A673 (cell line): ENCODE measurements at regions not wholly inside any gene's neighbourhood (a gene's known extent, or its start where the extent isn't known, plus 50 kb on each side); places are given as distances from the start of the nearest gene placed in this dataset.

Source experiments
- EZH2 ChIP-seq: fragments of 200-600 bp; sonication (generic); IDR thresholded peaks from 2 replicates; pipeline ENCODE4 v1.6.1; 2017; ENCODE audit warnings: borderline replicate concordance, low read depth, mild to moderate bottlenecking, mixed read lengths, antibody characterized with exemption, low read length; ENCODE audit not compliant: poor library complexity, severe bottlenecking
- TF ChIP-seq, protein P1 (sequence below): fragments of 300-800, 200-600 bp; sonication (generic); conservative IDR thresholded peaks from 2 replicates; pipeline ENCODE4 v1.5.1; 2017; ENCODE audit warnings: low read depth, mild to moderate bottlenecking, antibody characterized with exemption, low read length, moderate library complexity, mixed read lengths

DNA sequence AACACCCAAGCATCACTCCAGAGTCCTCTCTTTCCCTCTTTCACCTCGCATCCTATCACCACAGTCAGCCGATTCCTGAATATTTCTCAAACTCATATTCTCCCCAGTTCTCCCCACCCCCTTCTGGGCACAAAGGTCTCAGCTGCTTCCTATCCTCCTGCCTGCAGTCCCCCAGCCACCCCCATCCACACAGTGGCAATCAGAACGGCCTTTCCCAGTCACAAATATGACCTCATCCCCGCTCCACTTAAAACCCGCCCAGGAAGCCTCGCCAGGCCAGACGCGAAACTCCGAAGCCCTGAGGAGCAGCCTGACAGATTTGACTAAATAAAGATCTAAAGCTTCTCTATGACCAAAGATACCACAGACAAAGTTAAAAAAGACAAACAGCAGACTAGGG is 49.9 kb upstream of the LINGO1 start:
- TF ChIP-seq, protein P1, sequence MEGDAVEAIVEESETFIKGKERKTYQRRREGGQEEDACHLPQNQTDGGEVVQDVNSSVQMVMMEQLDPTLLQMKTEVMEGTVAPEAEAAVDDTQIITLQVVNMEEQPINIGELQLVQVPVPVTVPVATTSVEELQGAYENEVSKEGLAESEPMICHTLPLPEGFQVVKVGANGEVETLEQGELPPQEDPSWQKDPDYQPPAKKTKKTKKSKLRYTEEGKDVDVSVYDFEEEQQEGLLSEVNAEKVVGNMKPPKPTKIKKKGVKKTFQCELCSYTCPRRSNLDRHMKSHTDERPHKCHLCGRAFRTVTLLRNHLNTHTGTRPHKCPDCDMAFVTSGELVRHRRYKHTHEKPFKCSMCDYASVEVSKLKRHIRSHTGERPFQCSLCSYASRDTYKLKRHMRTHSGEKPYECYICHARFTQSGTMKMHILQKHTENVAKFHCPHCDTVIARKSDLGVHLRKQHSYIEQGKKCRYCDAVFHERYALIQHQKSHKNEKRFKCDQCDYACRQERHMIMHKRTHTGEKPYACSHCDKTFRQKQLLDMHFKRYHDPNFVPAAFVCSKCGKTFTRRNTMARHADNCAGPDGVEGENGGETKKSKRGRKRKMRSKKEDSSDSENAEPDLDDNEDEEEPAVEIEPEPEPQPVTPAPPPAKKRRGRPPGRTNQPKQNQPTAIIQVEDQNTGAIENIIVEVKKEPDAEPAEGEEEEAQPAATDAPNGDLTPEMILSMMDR: no peak
- TF ChIP-seq EZH2: no peak
